Uterus (tissue), 3 donors: ENCODE measurements at regions not wholly inside any gene's neighbourhood (a gene's known extent, or its start where the extent isn't known, plus 50 kb on each side); places are given as distances from the start of the nearest gene placed in this dataset.

Experiments used
- DNase-seq, 2 donors: peaks; one replicate each; pipeline ENCODE4 v3.0.0-alpha.2; 2019 to 2020
- H3K27ac ChIP-seq, 2 donors: fragments of 200-600 bp; sonication (generic); 1 replicate in 1 of 2; 2 replicates in 1 of 2; pipeline ENCODE4 v1.5.1; 2016 to 2018
- H3K27me3 ChIP-seq, 2 donors: fragments of 200-600 bp; sonication (generic); one replicate each; pipeline ENCODE4 v1.5.1; 2018 to 2019; ENCODE audit warnings: control low read depth in 1 of 2
- H3K36me3 ChIP-seq, 2 donors: fragments of 200-600 bp; sonication (generic); one replicate each; pipeline ENCODE4 v1.5.1; 2019; ENCODE audit warnings: control low read depth in 1 of 2
- H3K4me1 ChIP-seq, 2 donors: fragments of 200-600 bp; sonication (generic); one replicate each; pipeline ENCODE4 v1.5.1; 2018 to 2019; ENCODE audit warnings: control low read depth in 1 of 2
- H3K4me3 ChIP-seq, 2 donors: fragments of 200-600 bp; sonication (generic); 1 replicate in 1 of 2; 2 replicates in 1 of 2; pipeline ENCODE4 v1.5.1; 2018 to 2019; ENCODE audit warnings: mild to moderate bottlenecking in 1 of 2
- H3K9me3 ChIP-seq, 2 donors: fragments of 200-600 bp; sonication (generic); one replicate each; pipeline ENCODE4 v1.5.1; 2019; ENCODE audit warnings: control low read depth in 1 of 2
- CTCF ChIP-seq, 4 experiments: fragments of 200-600 bp in 2 of 4; fragments of 450-650 bp in 2 of 4; sonication (generic) in 2 of 4; IDR thresholded peaks; one replicate each; pipeline ENCODE4 v1.5.1; 2016 to 2019; ENCODE audit warnings: antibody characterized with exemption in 4 of 4, mild to moderate bottlenecking in 2 of 4, moderate library complexity in 1 of 4
- POLR2A ChIP-seq, 2 donors: fragments of 450-650 bp; IDR thresholded peaks; one replicate each; pipeline ENCODE4 v1.6.1; 2016; ENCODE audit warnings: antibody characterized with exemption in 2 of 2, mild to moderate bottlenecking in 1 of 2, moderate library complexity in 1 of 2
- intact Hi-C: fragments of 100-400 bp; cut with DNase I; formaldehyde crosslinking; loops from one replicate; pipeline ENCODE4 v1.15.1; 2023; ENCODE audit warnings: low total_unique reads
- donor health status: DM: yes; HTN: yes; CAD: no.

DNA sequence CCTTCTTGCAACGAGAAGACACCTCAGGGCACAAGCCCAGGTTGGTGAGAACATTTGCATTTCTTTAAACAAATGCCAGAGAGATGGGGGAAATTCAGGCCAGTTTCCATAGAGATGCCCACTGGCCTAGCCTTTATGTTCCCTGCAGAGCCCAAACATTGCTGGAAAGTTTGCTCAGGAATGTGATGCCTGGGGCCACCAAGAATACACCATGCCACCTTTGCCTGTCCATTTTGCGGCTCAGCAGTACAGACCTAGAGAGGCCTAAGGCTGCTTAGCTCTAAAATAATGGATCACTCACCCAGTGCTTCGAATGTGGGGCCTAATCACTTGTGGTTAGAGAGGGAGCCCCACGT is 210.0 kb downstream of the RPLP1 start:
- intact Hi-C loops = no loop called here
- Histone ChIP-seq H3K4me3 (no peak overlapping the region), H3K27me3 (no peaks in the 10 kb centered on the region), H3K36me3 (no peaks in the 10 kb centered on the region), H3K27ac (no peak overlapping the region), H3K9me3 (no peaks in the 10 kb centered on the region), H3K4me1 (peaks cover 0 to 4% of the 10 kb centered on the region in 2 donors)
- no peak for DNase-seq
- TF ChIP-seq POLR2A (IDR thresholded peaks at IDR 0.05) = no peak

- H3K27me3 ChIP-seq = no peaks in the 10 kb centered on the region
- no peak overlapping the region for H3K4me3 ChIP-seq
- no peak overlapping the region for H3K27ac ChIP-seq
- no peaks in the 10 kb centered on the region for H3K36me3 ChIP-seq
- H3K4me1 ChIP-seq = peaks cover 0 to 4% of the 10 kb centered on the region in 2 donors
- intact Hi-C loops = no loop called here
- DNase-seq = no peak
- no peak for TF ChIP-seq POLR2A (IDR thresholded peaks at IDR 0.05)
- no peaks in the 10 kb centered on the region for H3K9me3 ChIP-seq
These were observed 210.8 kb downstream of the RPLP1 start for GRCh38 chr15:69663441-69663840.

- H3K4me3 ChIP-seq = no peak overlapping the region
- H3K4me1 ChIP-seq = peaks cover 0 to 4% of the 10 kb centered on the region in 2 donors
- intact Hi-C loops = no loop called here
- DNase-seq = no peak
- H3K27ac ChIP-seq = no peak overlapping the region
- H3K27me3 ChIP-seq = no peaks in the 10 kb centered on the region
- no peaks in the 10 kb centered on the region for H3K36me3 ChIP-seq
- no peaks in the 10 kb centered on the region for H3K9me3 ChIP-seq
- no peak for TF ChIP-seq POLR2A (IDR thresholded peaks at IDR 0.05)
- TF ChIP-seq CTCF (IDR thresholded peaks at IDR 0.05) = no peak
These were observed 211.4 kb downstream of the RPLP1 start for GRCh38 chr15:69663982-69664381.

DNA sequence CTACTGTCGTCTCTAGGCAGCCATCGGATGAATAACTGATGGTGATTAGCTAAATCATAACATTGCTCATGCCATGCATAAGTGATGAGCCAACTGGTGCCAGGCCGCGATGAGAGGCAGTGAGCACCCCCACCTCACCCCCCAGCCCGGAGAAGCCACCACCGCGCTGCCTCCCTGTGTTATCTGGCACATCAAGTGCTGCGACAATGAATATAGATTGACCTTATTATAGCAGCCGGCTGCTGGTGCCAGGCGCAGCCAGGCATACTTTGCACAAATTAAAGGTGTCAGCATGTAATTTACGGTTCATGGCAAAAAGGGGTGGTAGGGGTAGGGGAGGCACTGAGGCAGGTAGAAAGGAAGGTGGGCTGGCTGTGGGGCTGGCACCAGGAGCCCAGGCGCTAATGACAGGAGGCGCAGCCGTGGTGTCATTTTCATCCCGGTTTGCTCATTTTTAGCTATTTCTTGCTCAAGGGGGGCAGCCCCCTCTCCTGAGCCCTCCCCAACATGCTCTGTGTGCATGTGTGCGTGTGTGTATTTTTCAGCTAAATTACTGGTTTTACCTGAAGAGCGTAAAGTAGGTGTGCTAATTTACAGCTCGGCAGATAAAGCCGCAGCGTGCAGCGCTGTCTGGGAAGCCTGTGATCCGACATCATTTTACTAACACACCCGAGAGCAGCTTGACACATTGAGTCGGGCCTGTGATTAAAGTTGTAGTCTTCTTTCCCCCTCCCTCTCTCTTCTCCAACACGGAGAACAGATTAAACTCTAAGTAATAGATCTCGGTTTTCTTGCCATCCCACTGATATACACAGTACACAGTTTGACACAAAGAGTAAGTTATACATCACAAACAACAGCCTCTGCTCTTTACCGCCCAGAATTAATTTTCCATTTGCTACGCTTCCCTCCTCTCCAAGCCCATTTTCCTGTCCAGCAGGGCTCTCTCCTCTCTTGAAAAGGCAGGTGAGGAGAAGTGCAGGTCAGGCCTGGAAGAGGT is 212.3 kb downstream of the RPLP1 start:
- Histone ChIP-seq H3K36me3 (no peaks in the 10 kb centered on the region), H3K9me3 (no peaks in the 10 kb centered on the region), H3K27ac (no peak overlapping the region), H3K4me1 (peaks cover 0 to 4% of the 10 kb centered on the region in 2 donors), H3K27me3 (no peaks in the 10 kb centered on the region), H3K4me3 (no peak overlapping the region)
- no peak for TF ChIP-seq POLR2A (IDR thresholded peaks at IDR 0.05)
- no peak for TF ChIP-seq CTCF (IDR thresholded peaks at IDR 0.05)
- DNase-seq = no peak
- intact Hi-C loops = no loop called here

GRCh38 chr15:69665641-69666111 is 213.1 kb downstream of the RPLP1 start:
- Histone ChIP-seq H3K4me3 (no peak overlapping the region), H3K27me3 (no peaks in the 10 kb centered on the region), H3K9me3 (no peaks in the 10 kb centered on the region), H3K27ac (no peak overlapping the region), H3K36me3 (no peaks in the 10 kb centered on the region), H3K4me1 (peaks cover 0 to 4% of the 10 kb centered on the region in 2 donors)
- TF ChIP-seq CTCF (IDR thresholded peaks at IDR 0.05) = no peak
- no peak for TF ChIP-seq POLR2A (IDR thresholded peaks at IDR 0.05)
- no peak for DNase-seq
- intact Hi-C loops = no loop called here

- DNase-seq = no peak
- Histone ChIP-seq H3K27ac (no peak overlapping the region), H3K36me3 (no peaks in the 10 kb centered on the region), H3K9me3 (no peaks in the 10 kb centered on the region), H3K4me3 (no peak overlapping the region), H3K27me3 (no peaks in the 10 kb centered on the region), H3K4me1 (peaks cover 0 to 4% of the 10 kb centered on the region in 2 donors)
- no peak for TF ChIP-seq POLR2A (IDR thresholded peaks at IDR 0.05)
- TF ChIP-seq CTCF (IDR thresholded peaks at IDR 0.05) = no peak
- intact Hi-C loops = no loop called here
These were observed 213.8 kb downstream of the RPLP1 start for GRCh38 chr15:69666441-69666882.
